HS-27A (cell line): ENCODE measurements at regions not wholly inside any gene's neighbourhood (a gene's known extent, or its start where the extent isn't known, plus 50 kb on each side); places are given as distances from the start of the nearest gene placed in this dataset.

ENCODE experiments used
- DNase-seq: peaks from one replicate; pipeline ENCODE4 v3.0.0-alpha.2; 2012; ENCODE audit warnings: low read depth, missing footprints

GRCh38 chr1:189866606-189867005 is 611.1 kb downstream of the BRINP3 start:
- no peak for DNase-seq

- DNase-seq: no peak
Measured at GRCh38 chr1:189868021-189868420, 609.6 kb downstream of the BRINP3 start.

DNA sequence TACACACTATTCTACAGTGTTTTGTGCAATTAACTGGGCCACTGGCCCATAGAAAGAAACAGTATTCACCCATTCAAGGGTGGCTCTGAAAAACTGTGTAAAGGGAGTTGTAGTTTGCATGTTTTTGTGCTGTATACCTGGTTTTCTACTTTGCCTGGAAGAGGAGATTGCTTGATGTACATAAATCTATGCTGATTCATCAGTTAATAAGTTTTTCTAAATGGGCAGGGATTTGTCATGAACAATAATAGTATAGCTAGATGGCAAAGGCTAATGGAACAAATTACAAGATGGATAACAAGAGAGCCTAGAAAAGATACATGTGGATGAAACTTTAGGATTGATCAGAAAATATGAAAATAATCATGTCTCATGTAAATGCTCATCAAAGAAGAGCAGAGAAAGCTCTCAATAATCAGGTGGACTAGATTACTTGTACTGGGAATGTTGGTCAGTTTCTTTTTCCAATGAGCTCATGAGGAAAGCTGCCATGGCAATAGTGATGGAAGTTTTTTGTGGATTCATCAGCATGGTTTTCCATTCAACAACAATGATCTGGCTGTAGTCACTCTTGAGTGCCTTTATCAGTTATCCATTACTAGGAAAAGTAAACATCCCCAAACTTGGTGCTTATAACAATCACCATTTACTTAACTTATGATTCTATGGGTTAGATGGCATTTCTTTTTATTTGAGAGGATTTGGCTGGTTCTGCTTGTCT is 602.8 kb downstream of the BRINP3 start:
- no peak for DNase-seq

DNA sequence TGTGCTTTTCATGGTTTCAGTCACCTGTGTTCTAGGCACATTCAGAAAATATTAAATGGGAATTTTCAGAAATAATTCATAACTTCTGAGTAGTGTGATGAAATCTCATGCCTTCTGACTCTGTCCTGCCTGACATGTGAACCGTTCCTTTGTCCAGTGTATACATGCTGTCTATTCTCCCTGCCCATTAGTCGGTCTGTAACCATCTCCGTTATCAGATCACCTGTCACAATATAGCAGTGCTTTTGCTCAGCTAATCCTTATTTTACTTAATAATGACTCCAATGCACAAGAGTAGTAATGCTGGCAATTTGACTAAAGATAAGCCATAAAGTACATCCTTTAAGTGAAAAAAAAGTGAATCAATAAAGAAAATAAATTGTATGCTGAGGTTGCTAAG is 597.5 kb downstream of the BRINP3 start:
- DNase-seq: no peak

DNA sequence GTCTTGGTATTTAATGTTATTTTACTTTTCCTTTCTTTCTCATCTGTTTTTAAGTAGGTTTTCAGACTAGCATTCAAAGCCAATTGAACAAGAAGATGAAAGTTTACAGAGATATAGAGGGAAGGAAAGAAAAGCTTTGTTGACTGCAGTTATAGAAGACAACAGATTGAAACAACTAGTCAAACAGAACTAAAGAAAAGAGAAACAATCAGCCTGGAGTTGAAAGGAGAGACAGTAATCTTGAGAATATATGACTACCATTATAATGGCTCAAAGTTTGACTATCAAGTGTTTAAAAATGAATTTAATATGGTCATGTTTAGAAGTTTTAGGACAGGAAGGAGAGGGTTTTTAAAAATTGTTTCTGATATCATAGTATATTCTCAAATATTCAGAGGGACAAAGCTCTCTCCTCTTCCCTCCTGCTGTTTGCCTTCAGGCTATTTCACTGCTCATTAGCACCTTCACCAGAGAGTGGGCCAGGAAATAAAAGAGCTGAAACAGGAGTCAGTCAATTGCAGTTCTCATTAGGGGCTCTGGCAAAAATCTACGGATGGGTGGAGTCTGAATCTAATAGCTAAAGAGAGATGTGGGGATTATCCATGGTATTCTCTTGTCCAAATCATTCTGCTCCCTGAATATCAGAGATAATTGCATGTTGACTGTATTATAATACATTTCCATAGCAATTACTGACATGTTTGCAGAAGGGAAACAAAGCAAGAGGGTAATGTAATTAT is 577.8 kb downstream of the BRINP3 start:
- no peak for DNase-seq

DNA sequence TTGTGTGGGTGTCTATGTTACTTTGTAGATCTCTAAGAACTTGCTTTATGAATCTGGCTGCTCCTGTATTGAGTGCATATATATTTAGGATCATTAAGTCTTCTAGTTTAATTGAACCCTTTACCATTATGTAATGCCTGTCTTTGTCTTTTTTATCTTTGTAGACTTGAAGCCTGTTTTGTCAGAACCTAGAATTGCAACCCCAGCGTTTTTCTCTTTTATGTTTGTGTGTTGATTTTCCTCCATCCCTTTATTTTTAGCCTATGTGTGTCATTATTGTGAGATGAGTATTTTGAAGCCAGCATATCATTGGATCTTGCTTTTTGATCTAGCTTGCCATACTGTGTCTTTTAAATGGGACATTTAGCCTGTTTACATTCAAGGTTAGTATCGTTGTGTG is 573.2 kb downstream of the BRINP3 start:
- no peak for DNase-seq

- DNase-seq: no peak
Measured at GRCh38 chr1:189908113-189908512, 569.6 kb downstream of the BRINP3 start.

DNA sequence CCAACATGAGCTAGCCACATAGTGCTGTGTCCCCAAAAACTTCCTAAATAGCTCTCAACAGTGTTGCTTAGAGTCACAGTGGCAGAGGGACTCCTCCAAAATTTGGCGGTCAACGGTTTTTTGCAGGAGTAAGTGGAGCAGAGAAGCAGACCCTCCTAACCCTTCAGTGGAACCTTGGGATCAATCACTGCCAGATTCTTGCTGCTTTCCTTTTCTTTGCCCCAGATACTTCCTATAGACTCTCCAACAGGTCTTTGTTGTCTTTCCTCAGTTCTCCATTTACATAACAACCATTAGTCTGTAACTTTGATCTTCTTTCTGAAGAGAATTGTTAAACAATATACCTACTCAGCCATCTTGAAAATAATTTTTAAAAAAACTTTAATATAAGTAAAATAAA is 556.1 kb downstream of the BRINP3 start:
- DNase-seq: no peak

DNA sequence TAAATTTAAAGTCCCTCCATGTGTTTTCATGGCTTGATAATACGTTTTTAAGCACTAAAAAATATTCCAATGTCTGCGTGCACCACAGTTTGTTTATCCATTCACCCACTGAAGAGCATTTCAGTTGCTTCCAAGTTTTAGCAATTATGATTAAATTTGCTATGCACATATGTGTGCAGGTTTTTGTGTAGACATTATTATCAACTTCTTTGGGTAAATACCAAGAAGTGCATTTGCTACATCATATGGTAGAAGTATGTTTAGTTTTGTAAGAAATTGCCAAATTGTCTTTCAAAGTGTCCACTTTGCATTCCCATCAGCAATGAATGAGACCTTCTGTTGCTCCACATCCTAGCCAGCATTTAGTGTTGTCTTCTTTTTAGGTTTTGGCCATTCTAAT is 550.0 kb downstream of the BRINP3 start:
- DNase-seq: no peak

- no peak for DNase-seq
Measured at GRCh38 chr1:189929501-189930099, 548.1 kb downstream of the BRINP3 start.

GRCh38 chr1:189936861-189937260 is 540.8 kb downstream of the BRINP3 start:
- DNase-seq: no peak

GRCh38 chr1:189939967-189940366 is 537.7 kb downstream of the BRINP3 start:
- DNase-seq: no peak

GRCh38 chr1:189941922-189942321 is 535.7 kb downstream of the BRINP3 start:
- DNase-seq: no peak

GRCh38 chr1:189958756-189959155 is 518.9 kb downstream of the BRINP3 start:
- no peak for DNase-seq

GRCh38 chr1:189960769-189961168 is 516.9 kb downstream of the BRINP3 start:
- DNase-seq: no peak

- peak; percentile 11 for DNase-seq
Measured at GRCh38 chr1:189962181-189962580, 515.5 kb downstream of the BRINP3 start.

GRCh38 chr1:189970331-189971230 is 507.1 kb downstream of the BRINP3 start:
- DNase-seq: no peak

DNA sequence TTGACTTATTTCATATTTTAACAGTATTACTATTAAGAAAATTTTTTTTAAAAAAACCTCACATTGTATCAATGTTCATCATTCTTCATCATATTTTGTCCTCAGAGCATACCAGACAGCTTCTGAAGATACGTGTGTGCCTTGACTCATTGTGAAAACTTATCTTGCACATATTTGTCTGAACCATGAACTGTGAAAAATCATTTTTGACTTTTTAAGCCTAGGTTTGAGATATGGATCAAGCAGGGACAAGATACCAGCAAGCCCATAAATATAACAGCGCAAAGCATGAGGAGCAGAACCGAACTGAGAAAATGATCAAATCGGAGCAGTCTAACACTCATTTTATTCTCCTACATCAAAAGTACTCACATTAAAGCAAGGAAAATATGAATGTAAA is 506.0 kb downstream of the BRINP3 start:
- DNase-seq: no peak

- DNase-seq: no peak
Measured at GRCh38 chr1:189977184-189977583, 500.5 kb downstream of the BRINP3 start.

DNA sequence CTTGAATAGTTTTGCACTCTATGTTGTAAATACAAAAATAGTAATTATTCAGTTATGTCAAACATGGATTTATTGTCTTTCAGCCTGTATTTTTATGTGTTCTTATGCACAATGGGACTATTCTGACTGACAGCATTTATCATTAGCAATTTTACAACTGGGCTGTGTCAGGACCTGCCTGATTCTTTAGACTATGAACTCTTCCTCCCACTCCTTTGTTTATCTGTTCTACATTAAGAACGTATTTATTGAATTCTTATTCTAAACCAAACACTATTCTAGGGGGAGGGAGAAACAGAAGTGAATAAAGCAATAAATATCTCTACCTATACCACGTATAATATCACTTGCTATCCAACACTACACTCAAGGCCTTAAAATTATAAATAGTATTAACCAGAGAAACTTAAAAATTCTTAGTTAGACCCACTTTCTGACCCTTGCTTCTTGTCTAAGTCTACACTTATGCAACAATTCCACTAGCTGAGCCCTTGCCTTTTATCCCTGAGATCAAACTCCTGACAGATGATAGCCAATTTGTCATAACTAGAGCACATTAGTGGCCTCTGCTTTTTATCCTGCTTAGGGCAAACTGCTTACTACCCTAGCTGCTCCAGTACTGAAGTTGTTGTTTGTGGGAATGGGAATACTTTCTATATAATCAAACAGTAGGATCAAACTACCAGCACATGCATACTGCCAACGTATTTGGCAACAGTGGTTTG is 494.3 kb downstream of the BRINP3 start:
- DNase-seq: no peak

DNA sequence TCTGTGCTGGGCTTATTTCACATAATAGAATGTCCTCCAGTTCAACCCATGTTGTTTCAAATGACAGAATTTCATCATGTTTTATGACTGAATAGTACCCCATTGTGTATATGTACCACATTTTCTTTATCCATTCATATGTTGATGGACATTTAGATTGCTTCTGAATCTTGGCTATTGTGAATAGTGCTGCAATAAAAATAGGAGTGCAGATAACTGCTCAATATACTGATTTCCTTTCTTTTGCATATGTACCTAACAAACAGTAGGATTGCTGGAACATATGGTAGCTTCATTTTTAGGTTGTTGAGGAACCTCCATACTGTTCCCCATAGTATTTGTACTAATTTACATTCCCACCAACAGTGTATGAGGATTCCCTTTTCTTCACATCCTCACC is 491.1 kb downstream of the BRINP3 start:
- no peak for DNase-seq

DNA sequence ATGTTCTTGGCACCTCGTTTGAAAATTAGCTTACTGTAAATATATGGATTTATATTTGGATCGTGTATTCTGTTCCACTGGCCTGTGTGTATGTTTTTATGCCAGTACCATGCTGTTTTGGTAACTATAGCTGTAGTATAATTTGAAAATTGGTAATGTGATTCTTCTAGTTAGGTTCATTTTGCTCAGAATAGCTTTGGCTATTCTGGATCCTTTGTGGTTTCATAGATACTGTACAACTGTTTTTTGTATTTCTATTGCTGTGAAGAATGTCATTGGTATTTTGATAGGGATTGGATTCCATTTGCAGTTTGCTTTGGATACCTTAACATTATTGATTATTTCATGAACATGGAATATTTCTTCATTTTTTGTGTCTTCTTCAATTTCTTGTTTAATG is 490.2 kb downstream of the BRINP3 start:
- DNase-seq: no peak
